Caco-2 (cell line): ENCODE measurements at regions not wholly inside any gene's neighbourhood (a gene's known extent, or its start where the extent isn't known, plus 50 kb on each side); places are given as distances from the start of the nearest gene placed in this dataset.

Source experiments
- BruUV-seq: library from RNA; stranded (reverse); fragments of 400-500 nt; replicated peaks from 2 replicates; lab custom pipeline; 2021; lab: Mats Ljungman, UMichigan
- CTCF ChIA-PET: fragments of 300-600 bp; sonication (Branson Sonifier 250); formaldehyde crosslinking; loops from one replicate; lab custom pipeline; 2022; ENCODE audit warnings: antibody characterized with exemption; lab: Charles Lee
- POLR2A ChIA-PET: fragments of 300-600 bp; sonication (Branson Sonifier 250); formaldehyde crosslinking; loops from one replicate; lab custom pipeline; 2022; ENCODE audit warnings: antibody characterized with exemption; lab: Charles Lee
- DNase-seq, 2 experiments: peaks; one replicate each; pipeline versions ENCODE4 v3.0.0 to v3.0.0-alpha.2; 2020 to 2022
- H3K27me3 ChIP-seq: replicated peaks from 2 replicates; pipeline ENCODE4 v1.6.0; 2011; ENCODE audit warnings: low read length; ENCODE audit not compliant: control insufficient read depth, insufficient read depth
- H3K36me3 ChIP-seq: 2 replicates; pipeline ENCODE4 v1.5.1; 2011; ENCODE audit warnings: low read length; ENCODE audit not compliant: control insufficient read depth, insufficient read depth
- H3K4me1 ChIP-seq: fragments of 250-450 bp; sonication (Bioruptor Pico); 2 replicates; pipeline ENCODE4 v1.5.1; 2020; ENCODE audit warnings: mild to moderate bottlenecking
- H3K4me3 ChIP-seq: 2 replicates; pipeline ENCODE4 v1.5.1; 2011; ENCODE audit warnings: low read depth, mild to moderate bottlenecking, control low read depth, low read length
- H3K9me3 ChIP-seq: fragments of 250-450 bp; sonication (Bioruptor Pico); 2 replicates; pipeline ENCODE4 v1.5.1; 2020; ENCODE audit warnings: mild to moderate bottlenecking, moderate library complexity
- H3K27ac Mint-ChIP-seq: one replicate; pipeline ENCODE4 v1.8.0; 2022; ENCODE audit warnings: mixed read lengths; ENCODE audit not compliant: unreplicated experiment
- H3K27me3 Mint-ChIP-seq: one replicate; pipeline ENCODE4 v1.8.0; 2022; ENCODE audit warnings: mixed read lengths; ENCODE audit not compliant: insufficient read depth, unreplicated experiment
- H3K36me3 Mint-ChIP-seq: one replicate; pipeline ENCODE4 v1.8.0; 2022; ENCODE audit warnings: mild to moderate bottlenecking, mixed read lengths; ENCODE audit not compliant: insufficient read depth, unreplicated experiment
- H3K4me1 Mint-ChIP-seq: one replicate; pipeline ENCODE4 v1.8.0; 2022; ENCODE audit warnings: low read depth, mixed read lengths; ENCODE audit not compliant: unreplicated experiment
- H3K4me3 Mint-ChIP-seq: one replicate; pipeline ENCODE4 v1.8.0; 2022; ENCODE audit warnings: mild to moderate bottlenecking, moderate library complexity, mixed read lengths; ENCODE audit not compliant: unreplicated experiment
- H3K9me3 Mint-ChIP-seq: one replicate; pipeline ENCODE4 v1.8.0; 2022; ENCODE audit warnings: mixed read lengths; ENCODE audit not compliant: unreplicated experiment
- intact Hi-C: fragments of 100-400 bp; cut with micrococcal nuclease; formaldehyde crosslinking; loops from one replicate; pipeline ENCODE4 v1.10.0; 2022; ENCODE audit not compliant: unreplicated experiment
- TF ChIP-seq, protein P1 (sequence below), 2 experiments: fragments of 200-600 bp in 1 of 2; IDR thresholded peaks; 1 replicate in 1 of 2; 2 replicates in 1 of 2; pipeline versions ENCODE4 v1.5.1 to v1.8.0; 2011 to 2022; ENCODE audit warnings: antibody characterized with exemption in 1 of 2, control low read depth in 1 of 2, inconsistent platforms in 1 of 2, low read depth in 1 of 2, low read length in 1 of 2, mild to moderate bottlenecking in 1 of 2, moderate library complexity in 1 of 2; ENCODE audit not compliant: insufficient read depth in 1 of 2, severe bottlenecking in 1 of 2, unreplicated experiment in 1 of 2

- no peak overlapping the region for H3K27ac Mint-ChIP-seq
- no TSS peak for BruUV-seq
- no peak overlapping the region for H3K4me3 Mint-ChIP-seq
- no peaks in the 10 kb centered on the region for H3K27me3 Mint-ChIP-seq
- no peaks in the 10 kb centered on the region for H3K36me3 ChIP-seq
- no peaks in the 10 kb centered on the region for H3K27me3 ChIP-seq
- intact Hi-C loops, result no loop called here
- no peaks in the 10 kb centered on the region for H3K9me3 Mint-ChIP-seq
- ChIA-PET POLR2A (no interaction called here), CTCF (no interaction called here)
- no peaks in the 10 kb centered on the region for H3K4me1 Mint-ChIP-seq
- no peak for DNase-seq
- no peaks in the 10 kb centered on the region for H3K4me1 ChIP-seq
- TF ChIP-seq, protein P1, sequence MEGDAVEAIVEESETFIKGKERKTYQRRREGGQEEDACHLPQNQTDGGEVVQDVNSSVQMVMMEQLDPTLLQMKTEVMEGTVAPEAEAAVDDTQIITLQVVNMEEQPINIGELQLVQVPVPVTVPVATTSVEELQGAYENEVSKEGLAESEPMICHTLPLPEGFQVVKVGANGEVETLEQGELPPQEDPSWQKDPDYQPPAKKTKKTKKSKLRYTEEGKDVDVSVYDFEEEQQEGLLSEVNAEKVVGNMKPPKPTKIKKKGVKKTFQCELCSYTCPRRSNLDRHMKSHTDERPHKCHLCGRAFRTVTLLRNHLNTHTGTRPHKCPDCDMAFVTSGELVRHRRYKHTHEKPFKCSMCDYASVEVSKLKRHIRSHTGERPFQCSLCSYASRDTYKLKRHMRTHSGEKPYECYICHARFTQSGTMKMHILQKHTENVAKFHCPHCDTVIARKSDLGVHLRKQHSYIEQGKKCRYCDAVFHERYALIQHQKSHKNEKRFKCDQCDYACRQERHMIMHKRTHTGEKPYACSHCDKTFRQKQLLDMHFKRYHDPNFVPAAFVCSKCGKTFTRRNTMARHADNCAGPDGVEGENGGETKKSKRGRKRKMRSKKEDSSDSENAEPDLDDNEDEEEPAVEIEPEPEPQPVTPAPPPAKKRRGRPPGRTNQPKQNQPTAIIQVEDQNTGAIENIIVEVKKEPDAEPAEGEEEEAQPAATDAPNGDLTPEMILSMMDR (IDR thresholded peaks at IDR 0.05; ENCODE audit: insufficient read depth in 1 of 2, low read depth in 1 of 2, low read length in 1 of 2, severe bottlenecking in 1 of 2, unreplicated experiment in 1 of 2), result no peak
- H3K36me3 Mint-ChIP-seq, result no peaks in the 10 kb centered on the region
- no peaks in the 10 kb centered on the region for H3K9me3 ChIP-seq
- no peak overlapping the region for H3K4me3 ChIP-seq
Measured at GRCh38 chr20:11114382-11114781, 440.6 kb upstream of the JAG1 start.

DNA sequence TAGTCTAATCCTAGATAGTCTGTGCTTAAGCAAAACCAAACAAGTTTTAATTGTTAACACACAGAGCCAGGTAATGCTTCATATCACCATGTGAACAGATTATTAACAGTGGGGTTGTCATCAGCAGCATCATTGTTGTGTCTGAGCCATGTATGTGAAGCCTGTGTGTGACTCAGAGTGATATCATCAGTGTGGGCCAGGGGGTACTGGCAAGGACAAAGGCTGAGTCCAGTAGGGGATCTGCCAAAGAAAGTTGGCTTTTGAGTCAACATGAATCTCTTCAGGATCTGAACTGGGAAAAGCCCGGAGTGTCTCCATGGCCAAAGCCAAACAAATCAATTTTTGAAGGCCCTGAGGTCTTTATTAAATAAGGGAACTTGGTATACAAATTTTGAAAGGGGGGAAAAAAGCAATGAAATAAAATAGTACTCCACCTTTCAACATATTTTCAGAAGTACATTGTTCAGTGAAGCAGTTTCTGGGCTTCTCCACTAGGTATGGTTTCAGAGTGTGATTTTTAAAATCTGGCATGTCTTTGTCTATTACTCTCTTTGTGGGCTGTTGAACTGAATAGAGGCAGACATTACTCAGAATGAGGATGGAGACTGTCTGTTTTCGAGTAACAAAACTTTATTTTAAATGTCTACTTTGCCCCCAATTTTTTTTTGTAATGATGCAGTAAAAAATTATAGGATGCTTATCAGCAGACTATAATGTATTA, 444.2 kb upstream of the JAG1 start:
- CTCF ChIA-PET, result no interaction called here
- POLR2A ChIA-PET, result no interaction called here
- TF ChIP-seq, protein P1 (IDR thresholded peaks at IDR 0.05; ENCODE audit: insufficient read depth in 1 of 2, low read depth in 1 of 2, low read length in 1 of 2, severe bottlenecking in 1 of 2, unreplicated experiment in 1 of 2), result no peak
- H3K4me1 Mint-ChIP-seq, result no peaks in the 10 kb centered on the region
- H3K36me3 Mint-ChIP-seq, result no peaks in the 10 kb centered on the region
- Histone ChIP-seq H3K36me3 (no peaks in the 10 kb centered on the region), H3K27me3 (no peaks in the 10 kb centered on the region), H3K4me1 (no peaks in the 10 kb centered on the region), H3K4me3 (no peak overlapping the region), H3K9me3 (no peaks in the 10 kb centered on the region)
- BruUV-seq, result no TSS peak
- H3K27ac Mint-ChIP-seq, result no peak overlapping the region
- H3K4me3 Mint-ChIP-seq, result no peak overlapping the region
- peak in 1 of 2 experiments; percentile 4 for DNase-seq
- H3K27me3 Mint-ChIP-seq, result no peaks in the 10 kb centered on the region
- intact Hi-C loops, result no loop called here
- H3K9me3 Mint-ChIP-seq, result no peaks in the 10 kb centered on the region

GRCh38 chr20:11118802-11119380, 445.1 kb upstream of the JAG1 start:
- Mint-ChIP-seq H3K9me3 (no peaks in the 10 kb centered on the region), H3K27ac (no peak overlapping the region), H3K4me1 (no peaks in the 10 kb centered on the region), H3K27me3 (no peaks in the 10 kb centered on the region), H3K4me3 (no peak overlapping the region), H3K36me3 (no peaks in the 10 kb centered on the region)
- POLR2A ChIA-PET, result no interaction called here
- Histone ChIP-seq H3K27me3 (no peaks in the 10 kb centered on the region), H3K4me1 (no peaks in the 10 kb centered on the region), H3K9me3 (no peaks in the 10 kb centered on the region), H3K36me3 (no peaks in the 10 kb centered on the region), H3K4me3 (no peak overlapping the region)
- no TSS peak for BruUV-seq
- CTCF ChIA-PET, result no interaction called here
- intact Hi-C loops, result no loop called here
- TF ChIP-seq, protein P1 (IDR thresholded peaks at IDR 0.05; ENCODE audit: insufficient read depth in 1 of 2, low read depth in 1 of 2, low read length in 1 of 2, severe bottlenecking in 1 of 2, unreplicated experiment in 1 of 2), result no peak
- no peak for DNase-seq
